ENCODE measurements at regions not wholly inside any gene's neighbourhood (a gene's known extent, or its start where the extent isn't known, plus 50 kb on each side); places are given as distances from the start of the nearest gene placed in this dataset.

DNA sequence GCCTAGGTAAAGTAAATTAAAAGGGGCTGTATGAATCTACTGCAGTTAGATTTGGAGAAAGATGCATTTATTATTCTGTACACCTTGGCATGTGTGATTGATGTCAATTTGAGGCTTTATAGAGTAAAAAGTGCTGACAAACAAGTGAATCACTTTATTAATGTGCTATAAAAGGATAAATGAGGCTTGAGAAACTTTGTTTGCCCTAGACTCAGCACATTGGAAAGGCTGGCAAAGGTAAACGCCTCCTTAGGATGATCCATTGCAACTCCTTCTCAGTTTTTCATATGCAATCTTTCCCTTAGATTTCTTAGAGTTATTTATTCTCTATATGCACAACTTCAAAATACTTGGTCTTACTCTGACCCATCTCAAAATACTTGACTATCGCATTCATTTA, 369.0 kb downstream of the HINT1 start:
- Histone ChIP-seq H4K20me1 (replicated peaks; ENCODE audit: control insufficient read depth, insufficient read depth, low read length) (no peaks in the 10 kb centered on the region), H3K27me3 (ENCODE audit: control insufficient read depth in 2 of 2, insufficient read depth in 2 of 2, low read length in 2 of 2) (no peaks in the 10 kb centered on the region), H3K9me3 (replicated peaks; ENCODE audit: control insufficient read depth, insufficient read depth, low read depth, low read length) (no peaks in the 10 kb centered on the region), H3K9ac (ENCODE audit: insufficient read depth in 1 of 2, low read depth in 2 of 2, low read length in 2 of 2) (no peak overlapping the region), H3K79me2 (ENCODE audit: control insufficient read depth, insufficient read depth, low read length) (no peaks in the 10 kb centered on the region), H3K4me1 (replicated peaks in 1 of 2; ENCODE audit: control insufficient read depth in 2 of 2, insufficient read depth in 2 of 2, low read length in 2 of 2) (no peaks in the 10 kb centered on the region), H2AFZ (ENCODE audit: low read depth, low read length) (no peak overlapping the region), H3K27ac (ENCODE audit: extremely low read depth, low read depth, low read length) (no peak overlapping the region), H3K4me3 (no peak overlapping the region), H3K36me3 (ENCODE audit: control insufficient read depth, insufficient read depth, low read length) (no peaks in the 10 kb centered on the region), H3K9me1 (ENCODE audit: control insufficient read depth, insufficient read depth, low read length) (no peaks in the 10 kb centered on the region), H3K4me2 (ENCODE audit: insufficient read depth, low read length) (no peak overlapping the region)
- in situ Hi-C loops (cut with MboI) (no loop called here), intact Hi-C loops (cut with micrococcal nuclease) (no loop called here)
- ChIA-PET POLR2A (no interaction called here), CTCF (ENCODE audit: low intra/inter-chr PET ratio) (no interaction called here)
- ATAC-seq = no peak
- TF ChIP-seq PHF20 (IDR thresholded peaks at IDR 0.05; ENCODE audit: partially characterized antibody) (no peak), FOXJ3 (CRISPR knock-in tag; IDR thresholded peaks at IDR 0.05) (no peak), TAF15 (IDR thresholded peaks at IDR 0.05; ENCODE audit: low read depth, low read length) (no peak), KLF10 (CRISPR knock-in tag; IDR thresholded peaks at IDR 0.05) (no peak), E2F3 (CRISPR knock-in tag; IDR thresholded peaks at IDR 0.05) (no peak), ZNF778 (CRISPR knock-in tag; IDR thresholded peaks at IDR 0.05) (no peak)
- TF ChIP-seq, protein P1, sequence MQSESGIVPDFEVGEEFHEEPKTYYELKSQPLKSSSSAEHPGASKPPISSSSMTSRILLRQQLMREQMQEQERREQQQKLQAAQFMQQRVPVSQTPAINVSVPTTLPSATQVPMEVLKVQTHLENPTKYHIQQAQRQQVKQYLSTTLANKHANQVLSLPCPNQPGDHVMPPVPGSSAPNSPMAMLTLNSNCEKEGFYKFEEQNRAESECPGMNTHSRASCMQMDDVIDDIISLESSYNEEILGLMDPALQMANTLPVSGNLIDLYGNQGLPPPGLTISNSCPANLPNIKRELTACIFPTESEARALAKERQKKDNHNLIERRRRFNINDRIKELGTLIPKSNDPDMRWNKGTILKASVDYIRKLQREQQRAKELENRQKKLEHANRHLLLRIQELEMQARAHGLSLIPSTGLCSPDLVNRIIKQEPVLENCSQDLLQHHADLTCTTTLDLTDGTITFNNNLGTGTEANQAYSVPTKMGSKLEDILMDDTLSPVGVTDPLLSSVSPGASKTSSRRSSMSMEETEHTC (IDR thresholded peaks at IDR 0.05) = no peak
- TF ChIP-seq, protein P2, sequence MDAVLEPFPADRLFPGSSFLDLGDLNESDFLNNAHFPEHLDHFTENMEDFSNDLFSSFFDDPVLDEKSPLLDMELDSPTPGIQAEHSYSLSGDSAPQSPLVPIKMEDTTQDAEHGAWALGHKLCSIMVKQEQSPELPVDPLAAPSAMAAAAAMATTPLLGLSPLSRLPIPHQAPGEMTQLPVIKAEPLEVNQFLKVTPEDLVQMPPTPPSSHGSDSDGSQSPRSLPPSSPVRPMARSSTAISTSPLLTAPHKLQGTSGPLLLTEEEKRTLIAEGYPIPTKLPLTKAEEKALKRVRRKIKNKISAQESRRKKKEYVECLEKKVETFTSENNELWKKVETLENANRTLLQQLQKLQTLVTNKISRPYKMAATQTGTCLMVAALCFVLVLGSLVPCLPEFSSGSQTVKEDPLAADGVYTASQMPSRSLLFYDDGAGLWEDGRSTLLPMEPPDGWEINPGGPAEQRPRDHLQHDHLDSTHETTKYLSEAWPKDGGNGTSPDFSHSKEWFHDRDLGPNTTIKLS (IDR thresholded peaks at IDR 0.05; ENCODE audit: borderline replicate concordance, low read depth) = no peak
- TF ChIP-seq, protein P3, sequence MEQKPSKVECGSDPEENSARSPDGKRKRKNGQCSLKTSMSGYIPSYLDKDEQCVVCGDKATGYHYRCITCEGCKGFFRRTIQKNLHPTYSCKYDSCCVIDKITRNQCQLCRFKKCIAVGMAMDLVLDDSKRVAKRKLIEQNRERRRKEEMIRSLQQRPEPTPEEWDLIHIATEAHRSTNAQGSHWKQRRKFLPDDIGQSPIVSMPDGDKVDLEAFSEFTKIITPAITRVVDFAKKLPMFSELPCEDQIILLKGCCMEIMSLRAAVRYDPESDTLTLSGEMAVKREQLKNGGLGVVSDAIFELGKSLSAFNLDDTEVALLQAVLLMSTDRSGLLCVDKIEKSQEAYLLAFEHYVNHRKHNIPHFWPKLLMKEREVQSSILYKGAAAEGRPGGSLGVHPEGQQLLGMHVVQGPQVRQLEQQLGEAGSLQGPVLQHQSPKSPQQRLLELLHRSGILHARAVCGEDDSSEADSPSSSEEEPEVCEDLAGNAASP (IDR thresholded peaks at IDR 0.05) = no peak
- WGBS (ENCODE audit: insufficient coverage, low coverage, missing lambda C conversion rate) = 0% methylated on average over 2 of the region's 2 CpGs
- no peak for DNase-seq (ENCODE audit: extremely low read depth in 1 of 4, low spot score in 3 of 4)
- FAIRE-seq = no peak
- BruUV-seq (replicated peaks) = no TSS peak
